ENCODE measurements at regions not wholly inside any gene's neighbourhood (a gene's known extent, or its start where the extent isn't known, plus 50 kb on each side); places are given as distances from the start of the nearest gene placed in this dataset.

GRCh38 chr14:71741241-71741640, 191.0 kb upstream of the RGS6 start:
- H2AFZ ChIP-seq (ENCODE audit: low read depth, low read length) = no peak overlapping the region
- H3K9me3 ChIP-seq (replicated peaks; ENCODE audit: control insufficient read depth, insufficient read depth, low read depth, low read length) = no peaks in the 10 kb centered on the region
- ATAC-seq (no peak), FAIRE-seq (no peak), DNase-seq (ENCODE audit: extremely low read depth in 1 of 4, low spot score in 3 of 4) (no peak)
- no peaks in the 10 kb centered on the region for H3K27me3 ChIP-seq (ENCODE audit: control insufficient read depth in 2 of 2, insufficient read depth in 2 of 2, low read length in 2 of 2)
- intact Hi-C loops (cut with micrococcal nuclease) (no loop called here), in situ Hi-C loops (cut with MboI) (no loop called here)
- CTCF ChIA-PET (ENCODE audit: low intra/inter-chr PET ratio) = no interaction called here
- BruUV-seq (replicated peaks) = no TSS peak
- no peak overlapping the region for H3K4me2 ChIP-seq (ENCODE audit: insufficient read depth, low read length)
- 90% methylated on average over 5 of the region's 5 CpGs for WGBS (ENCODE audit: insufficient coverage, low coverage, missing lambda C conversion rate)
- no peaks in the 10 kb centered on the region for H3K79me2 ChIP-seq (ENCODE audit: control insufficient read depth, insufficient read depth, low read length)
- no peaks in the 10 kb centered on the region for H4K20me1 ChIP-seq (replicated peaks; ENCODE audit: control insufficient read depth, insufficient read depth, low read length)
- no peak overlapping the region for H3K9ac ChIP-seq (ENCODE audit: insufficient read depth in 1 of 2, low read depth in 2 of 2, low read length in 2 of 2)
- POLR2A ChIA-PET = interaction anchor here (0.6 kb wide), 1 partner anchor 1065 kb away, joined by 3 read pairs; no protein-coding TSS in a partner anchor
- TF ChIP-seq NFE2 (IDR thresholded peaks at IDR 0.05; ENCODE audit: low read depth) (no peak), EGR1 (conservative IDR thresholded peaks at IDR 0.05) (no peak), MCM2 (IDR thresholded peaks at IDR 0.05; ENCODE audit: low read depth) (no peak), CBFB (CRISPR knock-in tag; IDR thresholded peaks at IDR 0.05) (no peak), HDAC2 (IDR thresholded peaks at IDR 0.05) (no peak), IFI16 (CRISPR knock-in tag; IDR thresholded peaks at IDR 0.05) (no peak), NFIX (CRISPR knock-in tag; IDR thresholded peaks at IDR 0.05; ENCODE audit: low read depth) (no peak)
- TF ChIP-seq, protein P1, sequence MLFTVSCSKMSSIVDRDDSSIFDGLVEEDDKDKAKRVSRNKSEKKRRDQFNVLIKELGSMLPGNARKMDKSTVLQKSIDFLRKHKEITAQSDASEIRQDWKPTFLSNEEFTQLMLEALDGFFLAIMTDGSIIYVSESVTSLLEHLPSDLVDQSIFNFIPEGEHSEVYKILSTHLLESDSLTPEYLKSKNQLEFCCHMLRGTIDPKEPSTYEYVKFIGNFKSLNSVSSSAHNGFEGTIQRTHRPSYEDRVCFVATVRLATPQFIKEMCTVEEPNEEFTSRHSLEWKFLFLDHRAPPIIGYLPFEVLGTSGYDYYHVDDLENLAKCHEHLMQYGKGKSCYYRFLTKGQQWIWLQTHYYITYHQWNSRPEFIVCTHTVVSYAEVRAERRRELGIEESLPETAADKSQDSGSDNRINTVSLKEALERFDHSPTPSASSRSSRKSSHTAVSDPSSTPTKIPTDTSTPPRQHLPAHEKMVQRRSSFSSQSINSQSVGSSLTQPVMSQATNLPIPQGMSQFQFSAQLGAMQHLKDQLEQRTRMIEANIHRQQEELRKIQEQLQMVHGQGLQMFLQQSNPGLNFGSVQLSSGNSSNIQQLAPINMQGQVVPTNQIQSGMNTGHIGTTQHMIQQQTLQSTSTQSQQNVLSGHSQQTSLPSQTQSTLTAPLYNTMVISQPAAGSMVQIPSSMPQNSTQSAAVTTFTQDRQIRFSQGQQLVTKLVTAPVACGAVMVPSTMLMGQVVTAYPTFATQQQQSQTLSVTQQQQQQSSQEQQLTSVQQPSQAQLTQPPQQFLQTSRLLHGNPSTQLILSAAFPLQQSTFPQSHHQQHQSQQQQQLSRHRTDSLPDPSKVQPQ (CRISPR knock-in tag; IDR thresholded peaks at IDR 0.05; ENCODE audit: borderline replicate concordance) = no peak
- TF ChIP-seq, protein P2, sequence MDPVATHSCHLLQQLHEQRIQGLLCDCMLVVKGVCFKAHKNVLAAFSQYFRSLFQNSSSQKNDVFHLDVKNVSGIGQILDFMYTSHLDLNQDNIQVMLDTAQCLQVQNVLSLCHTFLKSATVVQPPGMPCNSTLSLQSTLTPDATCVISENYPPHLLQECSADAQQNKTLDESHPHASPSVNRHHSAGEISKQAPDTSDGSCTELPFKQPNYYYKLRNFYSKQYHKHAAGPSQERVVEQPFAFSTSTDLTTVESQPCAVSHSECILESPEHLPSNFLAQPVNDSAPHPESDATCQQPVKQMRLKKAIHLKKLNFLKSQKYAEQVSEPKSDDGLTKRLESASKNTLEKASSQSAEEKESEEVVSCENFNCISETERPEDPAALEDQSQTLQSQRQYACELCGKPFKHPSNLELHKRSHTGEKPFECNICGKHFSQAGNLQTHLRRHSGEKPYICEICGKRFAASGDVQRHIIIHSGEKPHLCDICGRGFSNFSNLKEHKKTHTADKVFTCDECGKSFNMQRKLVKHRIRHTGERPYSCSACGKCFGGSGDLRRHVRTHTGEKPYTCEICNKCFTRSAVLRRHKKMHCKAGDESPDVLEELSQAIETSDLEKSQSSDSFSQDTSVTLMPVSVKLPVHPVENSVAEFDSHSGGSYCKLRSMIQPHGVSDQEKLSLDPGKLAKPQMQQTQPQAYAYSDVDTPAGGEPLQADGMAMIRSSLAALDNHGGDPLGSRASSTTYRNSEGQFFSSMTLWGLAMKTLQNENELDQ (CRISPR knock-in tag; IDR thresholded peaks at IDR 0.05; ENCODE audit: borderline replicate concordance) = no peak
- H3K9me1 ChIP-seq (ENCODE audit: control insufficient read depth, insufficient read depth, low read length) = no peaks in the 10 kb centered on the region
- H3K4me1 ChIP-seq (replicated peaks in 1 of 2; ENCODE audit: control insufficient read depth in 2 of 2, insufficient read depth in 2 of 2, low read length in 2 of 2) = no peaks in the 10 kb centered on the region; a peak in 1 of 5 replicates
- H3K27ac ChIP-seq (ENCODE audit: extremely low read depth, low read depth, low read length) = no peak overlapping the region
- H3K36me3 ChIP-seq (ENCODE audit: control insufficient read depth, insufficient read depth, low read length) = no peaks in the 10 kb centered on the region
- no peak overlapping the region for H3K4me3 ChIP-seq

All from K562 (cell line).